Naive thymus-derived CD8-positive, alpha-beta T cell (primary cell): ENCODE measurements at regions not wholly inside any gene's neighbourhood (a gene's known extent, or its start where the extent isn't known, plus 50 kb on each side); places are given as distances from the start of the nearest gene placed in this dataset.
A peak's percentile ranks its signal among the peaks of the same experiment; 100 is the strongest.

ENCODE experiments used
- ATAC-seq, 2 donors: fragments of 150-1000 bp; cut with Tn5 transposase in 1 of 2; sonication (Bioruptor Pico), chemical (Tn5 transposase) in 1 of 2; 1 replicate in 1 of 2; 2 replicates in 1 of 2; pipeline ENCODE4 v1.10.0; 2021; ENCODE audit warnings: mild to moderate bottlenecking in 2 of 2, moderate library complexity in 2 of 2
- POLR2A ChIA-PET: fragments of 350-600 bp; sonication (Branson Sonifier 250); formaldehyde crosslinking; loops from one replicate; lab custom pipeline; 2021; ENCODE audit warnings: antibody characterized with exemption; lab: Charles Lee
- DNase-seq, 10 donors: peaks; one replicate each; pipeline versions ENCODE4 v3.0.0 to v3.0.0-alpha.2; 2020 to 2022
- H3K27ac Mint-ChIP-seq, 10 donors: one replicate each; pipeline ENCODE4 v1.8.0; 2020 to 2022; ENCODE audit warnings: mild to moderate bottlenecking in 10 of 10, mixed read lengths in 10 of 10, moderate library complexity in 4 of 10, inconsistent platforms in 1 of 10
- H3K27me3 Mint-ChIP-seq, 5 donors: one replicate each; pipeline ENCODE4 v1.8.0; 2021 to 2022; ENCODE audit warnings: mixed read lengths in 5 of 5
- H3K36me3 Mint-ChIP-seq, 3 donors: one replicate each; pipeline ENCODE4 v1.8.0; 2020 to 2022; ENCODE audit warnings: mixed read lengths in 3 of 3, mild to moderate bottlenecking in 2 of 3, inconsistent platforms in 1 of 3
- H3K4me1 Mint-ChIP-seq, 4 donors: one replicate each; pipeline ENCODE4 v1.8.0; 2021 to 2022; ENCODE audit warnings: mixed read lengths in 4 of 4
- H3K4me3 Mint-ChIP-seq, 10 donors: one replicate each; pipeline ENCODE4 v1.8.0; 2020 to 2022; ENCODE audit warnings: mild to moderate bottlenecking in 10 of 10, mixed read lengths in 10 of 10, moderate library complexity in 6 of 10, inconsistent platforms in 1 of 10
- H3K9me3 Mint-ChIP-seq, 9 donors: one replicate each; pipeline ENCODE4 v1.8.0; 2020 to 2022; ENCODE audit warnings: mixed read lengths in 9 of 9, mild to moderate bottlenecking in 3 of 9, inconsistent platforms in 1 of 9, moderate library complexity in 1 of 9

- H3K4me1 Mint-ChIP-seq: peaks cover 10 to 14% (median 11%) of the 10 kb centered on the region in 4 donors
- POLR2A ChIA-PET: no interaction called here
- H3K9me3 Mint-ChIP-seq: no peaks in the 10 kb centered on the region
- no peak for ATAC-seq
- no peak overlapping the region for H3K27ac Mint-ChIP-seq
- H3K36me3 Mint-ChIP-seq: no peaks in the 10 kb centered on the region
- peaks cover 20 to 45% (median 36%) of the 10 kb centered on the region in 5 donors for H3K27me3 Mint-ChIP-seq
- DNase-seq: no peak
- no peak overlapping the region for H3K4me3 Mint-ChIP-seq
These were observed 70.6 kb upstream of the CAPRIN2 start for GRCh38 chr12:30825341-30825740.

GRCh38 chr12:30824311-30824710 is 69.6 kb upstream of the CAPRIN2 start:
- peaks cover 19 to 45% (median 42%) of the 10 kb centered on the region in 5 donors for H3K27me3 Mint-ChIP-seq
- ATAC-seq (no peak), DNase-seq (no peak)
- H3K27ac Mint-ChIP-seq: no peak overlapping the region
- H3K4me3 Mint-ChIP-seq: peak overlapping the region in 8 of 10 donors; percentile 47 to 98 (median 84)
- no peaks in the 10 kb centered on the region for H3K9me3 Mint-ChIP-seq
- H3K4me1 Mint-ChIP-seq: peaks cover 10 to 14% (median 11%) of the 10 kb centered on the region in 4 donors
- H3K36me3 Mint-ChIP-seq: no peaks in the 10 kb centered on the region
- POLR2A ChIA-PET: no interaction called here

- DNase-seq (no peak), ATAC-seq (no peak)
- POLR2A ChIA-PET: interaction anchor here (0.6 kb wide), 1 partner anchor 1347 kb away, joined by 4 read pairs; no protein-coding TSS in a partner anchor
- no peaks in the 10 kb centered on the region for H3K36me3 Mint-ChIP-seq
- no peaks in the 10 kb centered on the region for H3K9me3 Mint-ChIP-seq
- no peak overlapping the region for H3K27ac Mint-ChIP-seq
- peaks cover 10 to 14% (median 11%) of the 10 kb centered on the region in 4 donors for H3K4me1 Mint-ChIP-seq
- H3K4me3 Mint-ChIP-seq: peak overlapping the region; percentile 47 to 98 (median 90)
- peaks cover 19 to 45% (median 44%) of the 10 kb centered on the region in 5 donors for H3K27me3 Mint-ChIP-seq
These were observed 69.0 kb upstream of the CAPRIN2 start for GRCh38 chr12:30823764-30824163.

- Mint-ChIP-seq H3K4me1 (peaks cover 10 to 14% (median 11%) of the 10 kb centered on the region in 4 donors), H3K27me3 (peaks cover 21 to 47% (median 44%) of the 10 kb centered on the region in 5 donors), H3K9me3 (no peaks in the 10 kb centered on the region), H3K36me3 (no peaks in the 10 kb centered on the region), H3K4me3 (peak overlapping the region; percentile 84 to 98 (median 90)), H3K27ac (peak overlapping the region in 4 of 10 donors; percentile 0 to 83 (median 69))
- peak in 7 of 10 donors; percentile 12 to 57 (median 25) for DNase-seq
- POLR2A ChIA-PET: interaction anchor here (0.6 kb wide), 1 partner anchor 1346 kb away, joined by 4 read pairs; no protein-coding TSS in a partner anchor
- ATAC-seq: peak; percentile 86 to 90
These were observed 68.5 kb upstream of the CAPRIN2 start for GRCh38 chr12:30823156-30823699.

- peak in 6 of 10 donors; percentile 10 to 52 (median 32) for DNase-seq
- POLR2A ChIA-PET: no interaction called here
- Mint-ChIP-seq H3K4me1 (peaks cover 10 to 14% (median 11%) of the 10 kb centered on the region in 4 donors), H3K27ac (peak overlapping the region in 5 of 10 donors; percentile 0 to 83 (median 72)), H3K36me3 (no peaks in the 10 kb centered on the region), H3K27me3 (peaks cover 21 to 48% (median 44%) of the 10 kb centered on the region in 5 donors), H3K9me3 (no peaks in the 10 kb centered on the region), H3K4me3 (peak overlapping the region; percentile 84 to 98 (median 90))
- peak; percentile 74 to 81 for ATAC-seq
These were observed 67.8 kb upstream of the CAPRIN2 start for GRCh38 chr12:30822385-30823155.

GRCh38 chr12:30820406-30820946 is 65.7 kb upstream of the CAPRIN2 start:
- ATAC-seq (no peak), DNase-seq (no peak)
- Mint-ChIP-seq H3K4me1 (peaks cover 10 to 14% (median 11%) of the 10 kb centered on the region in 4 donors), H3K9me3 (no peaks in the 10 kb centered on the region), H3K36me3 (no peaks in the 10 kb centered on the region), H3K27ac (no peak overlapping the region), H3K4me3 (no peak overlapping the region), H3K27me3 (peaks cover 22 to 50% (median 39%) of the 10 kb centered on the region in 5 donors)
- POLR2A ChIA-PET: no interaction called here

GRCh38 chr12:30818562-30818961 is 63.8 kb upstream of the CAPRIN2 start:
- H3K9me3 Mint-ChIP-seq: no peaks in the 10 kb centered on the region
- H3K36me3 Mint-ChIP-seq: no peaks in the 10 kb centered on the region
- POLR2A ChIA-PET: no interaction called here
- ATAC-seq (no peak), DNase-seq (no peak)
- peaks cover 7 to 12% (median 11%) of the 10 kb centered on the region in 4 donors for H3K4me1 Mint-ChIP-seq
- peak overlapping the region in 1 of 10 donors; percentile 61 for H3K27ac Mint-ChIP-seq
- no peak overlapping the region for H3K4me3 Mint-ChIP-seq
- H3K27me3 Mint-ChIP-seq: peaks cover 18 to 44% (median 27%) of the 10 kb centered on the region in 5 donors

GRCh38 chr12:30816742-30817465 is 62.2 kb upstream of the CAPRIN2 start:
- peaks cover 0 to 3% (median 1%) of the 10 kb centered on the region in 4 donors for H3K4me1 Mint-ChIP-seq
- H3K27ac Mint-ChIP-seq: no peak overlapping the region
- POLR2A ChIA-PET: no interaction called here
- H3K4me3 Mint-ChIP-seq: no peak overlapping the region
- H3K9me3 Mint-ChIP-seq: no peaks in the 10 kb centered on the region
- H3K36me3 Mint-ChIP-seq: no peaks in the 10 kb centered on the region
- DNase-seq: no peak
- no peak for ATAC-seq
- H3K27me3 Mint-ChIP-seq: peaks cover 18 to 43% (median 26%) of the 10 kb centered on the region in 5 donors

- Mint-ChIP-seq H3K4me1 (no peaks in the 10 kb centered on the region), H3K27me3 (peaks cover 10 to 27% (median 23%) of the 10 kb centered on the region in 5 donors)
- POLR2A ChIA-PET: no interaction called here
These were observed 59.5 kb upstream of the CAPRIN2 start for GRCh38 chr12:30814295-30814655.

GRCh38 chr12:30813525-30814294 is 59.0 kb upstream of the CAPRIN2 start:
- no peak overlapping the region for H3K27ac Mint-ChIP-seq
- no peaks in the 10 kb centered on the region for H3K36me3 Mint-ChIP-seq
- ATAC-seq (no peak), DNase-seq (no peak)
- peaks cover 8 to 22% (median 17%) of the 10 kb centered on the region in 5 donors for H3K27me3 Mint-ChIP-seq
- POLR2A ChIA-PET: no interaction called here
- H3K4me1 Mint-ChIP-seq: no peaks in the 10 kb centered on the region
- peaks cover 0 to 1% (median 0%) of the 10 kb centered on the region in 9 donors for H3K9me3 Mint-ChIP-seq
- H3K4me3 Mint-ChIP-seq: no peak overlapping the region

More at GRCh38 chr12:30814295-30814655, 59.5 kb upstream of the CAPRIN2 start:
- Mint-ChIP-seq H3K36me3 (no peaks in the 10 kb centered on the region), H3K9me3 (no peaks in the 10 kb centered on the region), H3K4me3 (no peak overlapping the region), H3K27ac (no peak overlapping the region)
- DNase-seq (no peak), ATAC-seq (no peak)

- POLR2A ChIA-PET: no interaction called here
- peaks cover 0 to 11% (median 2%) of the 10 kb centered on the region in 9 donors for H3K9me3 Mint-ChIP-seq
- peaks cover 0 to 5% (median 4%) of the 10 kb centered on the region in 3 donors for H3K36me3 Mint-ChIP-seq
- peaks cover 6 to 25% (median 21%) of the 10 kb centered on the region in 5 donors for H3K27me3 Mint-ChIP-seq
- ATAC-seq (no peak), DNase-seq (no peak)
- no peak overlapping the region for H3K4me3 Mint-ChIP-seq
- no peaks in the 10 kb centered on the region for H3K4me1 Mint-ChIP-seq
- H3K27ac Mint-ChIP-seq: peak overlapping the region in 1 of 10 donors; percentile 41
These were observed 57.2 kb upstream of the CAPRIN2 start for GRCh38 chr12:30811966-30812365.

GRCh38 chr12:30810918-30811317 is 56.2 kb upstream of the CAPRIN2 start:
- peaks cover 0 to 5% (median 4%) of the 10 kb centered on the region in 3 donors for H3K36me3 Mint-ChIP-seq
- H3K4me1 Mint-ChIP-seq: no peaks in the 10 kb centered on the region
- POLR2A ChIA-PET: no interaction called here
- ATAC-seq (no peak), DNase-seq (no peak)
- H3K27me3 Mint-ChIP-seq: peaks cover 6 to 21% (median 20%) of the 10 kb centered on the region in 5 donors
- H3K27ac Mint-ChIP-seq: no peak overlapping the region
- no peak overlapping the region for H3K4me3 Mint-ChIP-seq
- peaks cover 0 to 11% (median 2%) of the 10 kb centered on the region in 9 donors for H3K9me3 Mint-ChIP-seq
